OCI-LY1 (cell line): ENCODE measurements at regions not wholly inside any gene's neighbourhood (a gene's known extent, or its start where the extent isn't known, plus 50 kb on each side); places are given as distances from the start of the nearest gene placed in this dataset.

Experiments
- H2AFZ ChIP-seq: fragments of 200-600 bp; sonication (generic), shearing (Covaris generic); 2 replicates; pipeline ENCODE4 v1.6.0; 2014; ENCODE audit warnings: antibody characterized with exemption, mild to moderate bottlenecking, low read length
- H3F3A ChIP-seq: fragments of 200-600 bp; sonication (generic), shearing (Covaris generic); 2 replicates; pipeline ENCODE4 v1.6.0; 2014; ENCODE audit warnings: mild to moderate bottlenecking, antibody characterized with exemption, low read length, moderate library complexity; ENCODE audit not compliant: insufficient read depth
- H3K27ac ChIP-seq: fragments of 200-600 bp; sonication (generic); 2 replicates; pipeline ENCODE4 v1.5.1; 2014; ENCODE audit warnings: low read length, mixed run types, mild to moderate bottlenecking, low read depth; ENCODE audit not compliant: poor library complexity, severe bottlenecking
- H3K27me3 ChIP-seq: fragments of 200-600 bp; sonication (generic); 2 replicates; pipeline ENCODE4 v1.6.0; 2014; ENCODE audit warnings: antibody characterized with exemption, mild to moderate bottlenecking, low read length, moderate library complexity; ENCODE audit not compliant: insufficient read depth
- H3K36me3 ChIP-seq: fragments of 200-600 bp; sonication (generic); 2 replicates; pipeline ENCODE4 v1.6.1; 2014; ENCODE audit warnings: mild to moderate bottlenecking, antibody characterized with exemption, low read length, moderate library complexity, mixed read lengths; ENCODE audit not compliant: insufficient read depth
- H3K4me1 ChIP-seq: fragments of 200-600 bp; sonication (generic); 2 replicates; pipeline ENCODE4 v1.5.1; 2014; ENCODE audit warnings: mild to moderate bottlenecking, low read length, moderate library complexity; ENCODE audit not compliant: insufficient read depth, severe bottlenecking
- H3K4me2 ChIP-seq: fragments of 200-600 bp; sonication (generic), shearing (Covaris generic); 2 replicates; pipeline ENCODE4 v1.6.1; 2014; ENCODE audit warnings: low read length
- H3K4me3 ChIP-seq: fragments of 200-600 bp; sonication (generic); 2 replicates; pipeline ENCODE4 v1.5.1; 2014; ENCODE audit warnings: low read length, low read depth, mild to moderate bottlenecking, mixed read lengths; ENCODE audit not compliant: poor library complexity, severe bottlenecking
- H3K79me2 ChIP-seq: fragments of 200-600 bp; shearing (Covaris generic); 2 replicates; pipeline ENCODE4 v1.6.1; 2016; ENCODE audit warnings: mixed run types, low read length, mixed read lengths; ENCODE audit not compliant: insufficient read depth
- H3K9ac ChIP-seq: fragments of 200-600 bp; sonication (generic), shearing (Covaris generic); 2 replicates; pipeline ENCODE4 v1.6.1; 2014; ENCODE audit warnings: mild to moderate bottlenecking, low read length, mixed read lengths
- H3K9me2 ChIP-seq: fragments of 200-600 bp; sonication (generic), shearing (Covaris generic); 2 replicates; pipeline ENCODE4 v1.6.1; 2014; ENCODE audit warnings: low read depth, mild to moderate bottlenecking, low read length, mixed read lengths
- H3K9me3 ChIP-seq: fragments of 200-600 bp; shearing (Covaris generic); 2 replicates; pipeline ENCODE4 v1.6.1; 2014; ENCODE audit warnings: low read length, mixed read lengths
- H4K20me1 ChIP-seq: fragments of 200-600 bp; sonication (generic), shearing (Covaris generic); 2 replicates; pipeline ENCODE4 v1.6.0; 2016; ENCODE audit warnings: mild to moderate bottlenecking, low read length; ENCODE audit not compliant: insufficient read depth
- CTCF ChIP-seq: fragments of 200-600 bp; sonication (generic), shearing (Covaris generic); IDR thresholded peaks from 2 replicates; pipeline ENCODE4 v1.5.1; 2017; ENCODE audit warnings: mild to moderate bottlenecking, antibody characterized with exemption, low read length, moderate library complexity, mixed read lengths
- EZH2 ChIP-seq: fragments of 200-600 bp; sonication (generic), shearing (Covaris generic); IDR thresholded peaks from 2 replicates; pipeline ENCODE4 v1.8.0; 2017; ENCODE audit warnings: borderline replicate concordance, mixed run types, mild to moderate bottlenecking, antibody characterized with exemption, low read length, moderate library complexity, mixed read lengths

GRCh38 chr12:60279221-60279620, 683.4 kb downstream of the SLC16A7 start:
- H2AFZ ChIP-seq: no peak overlapping the region
- no peaks in the 10 kb centered on the region for H3K79me2 ChIP-seq
- no peaks in the 10 kb centered on the region for H3K36me3 ChIP-seq
- H3K27ac ChIP-seq: no peak overlapping the region
- H3K4me1 ChIP-seq: no peaks in the 10 kb centered on the region
- no peak for TF ChIP-seq CTCF
- no peak for TF ChIP-seq EZH2
- no peak overlapping the region for H3K9ac ChIP-seq
- H3K4me3 ChIP-seq: no peak overlapping the region
- no peaks in the 10 kb centered on the region for H4K20me1 ChIP-seq
- H3K4me2 ChIP-seq: no peak overlapping the region
- H3F3A ChIP-seq: no peaks in the 10 kb centered on the region
- H3K9me2 ChIP-seq: no peaks in the 10 kb centered on the region
- H3K27me3 ChIP-seq: no peaks in the 10 kb centered on the region
- H3K9me3 ChIP-seq: no peaks in the 10 kb centered on the region

GRCh38 chr12:60281522-60281921, 685.7 kb downstream of the SLC16A7 start:
- Histone ChIP-seq H3K79me2 (no peaks in the 10 kb centered on the region), H3K9me3 (no peaks in the 10 kb centered on the region), H2AFZ (no peak overlapping the region), H3F3A (no peaks in the 10 kb centered on the region), H3K36me3 (no peaks in the 10 kb centered on the region), H3K4me1 (no peaks in the 10 kb centered on the region), H3K4me2 (no peak overlapping the region), H3K27me3 (no peaks in the 10 kb centered on the region), H3K9ac (no peak overlapping the region), H3K4me3 (no peak overlapping the region), H3K9me2 (no peaks in the 10 kb centered on the region), H4K20me1 (no peaks in the 10 kb centered on the region), H3K27ac (no peak overlapping the region)
- no peak for TF ChIP-seq EZH2
- no peak for TF ChIP-seq CTCF

- Histone ChIP-seq H3F3A (no peaks in the 10 kb centered on the region), H4K20me1 (no peaks in the 10 kb centered on the region), H3K9me3 (no peaks in the 10 kb centered on the region), H2AFZ (no peak overlapping the region), H3K4me2 (no peak overlapping the region), H3K79me2 (no peaks in the 10 kb centered on the region), H3K27me3 (no peaks in the 10 kb centered on the region), H3K27ac (no peak overlapping the region), H3K36me3 (no peaks in the 10 kb centered on the region), H3K9me2 (no peaks in the 10 kb centered on the region), H3K4me1 (no peaks in the 10 kb centered on the region), H3K4me3 (no peak overlapping the region), H3K9ac (no peak overlapping the region)
- TF ChIP-seq EZH2: no peak
- TF ChIP-seq CTCF: no peak
Measured at GRCh38 chr12:60290532-60290931, 694.7 kb downstream of the SLC16A7 start.
